ENCODE measurements at regions not wholly inside any gene's neighbourhood (a gene's known extent, or its start where the extent isn't known, plus 50 kb on each side); places are given as distances from the start of the nearest gene placed in this dataset.

DNA sequence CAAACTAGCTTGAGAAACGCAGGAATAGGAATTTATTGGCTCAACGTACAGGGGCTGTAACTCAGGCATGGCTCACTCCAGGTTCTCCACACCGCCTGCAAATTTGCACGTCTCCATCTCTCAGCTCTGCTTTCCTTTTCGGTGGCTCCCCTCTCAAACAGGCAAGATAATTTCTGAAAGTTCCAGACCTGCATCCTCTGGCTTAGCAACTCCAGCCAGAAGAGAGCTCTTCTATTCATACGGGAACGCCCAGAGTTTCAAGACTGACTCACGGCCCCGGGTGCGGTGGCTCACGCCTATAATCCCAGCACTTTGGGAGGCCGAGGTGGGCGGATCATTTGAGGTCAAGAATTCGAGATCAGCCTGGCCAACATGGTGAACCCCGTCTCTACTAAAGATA, 139.7 kb upstream of the BNIP2 start:
- TF ChIP-seq POLR2AphosphoS5 (IDR thresholded peaks at IDR 0.05; ENCODE audit: low read depth, low read length) (no peak), TAF1 (IDR thresholded peaks at IDR 0.05; ENCODE audit: borderline replicate concordance, insufficient read depth, low read length) (no peak)
